ENCODE measurements at regions not wholly inside any gene's neighbourhood (a gene's known extent, or its start where the extent isn't known, plus 50 kb on each side); places are given as distances from the start of the nearest gene placed in this dataset.

DNA sequence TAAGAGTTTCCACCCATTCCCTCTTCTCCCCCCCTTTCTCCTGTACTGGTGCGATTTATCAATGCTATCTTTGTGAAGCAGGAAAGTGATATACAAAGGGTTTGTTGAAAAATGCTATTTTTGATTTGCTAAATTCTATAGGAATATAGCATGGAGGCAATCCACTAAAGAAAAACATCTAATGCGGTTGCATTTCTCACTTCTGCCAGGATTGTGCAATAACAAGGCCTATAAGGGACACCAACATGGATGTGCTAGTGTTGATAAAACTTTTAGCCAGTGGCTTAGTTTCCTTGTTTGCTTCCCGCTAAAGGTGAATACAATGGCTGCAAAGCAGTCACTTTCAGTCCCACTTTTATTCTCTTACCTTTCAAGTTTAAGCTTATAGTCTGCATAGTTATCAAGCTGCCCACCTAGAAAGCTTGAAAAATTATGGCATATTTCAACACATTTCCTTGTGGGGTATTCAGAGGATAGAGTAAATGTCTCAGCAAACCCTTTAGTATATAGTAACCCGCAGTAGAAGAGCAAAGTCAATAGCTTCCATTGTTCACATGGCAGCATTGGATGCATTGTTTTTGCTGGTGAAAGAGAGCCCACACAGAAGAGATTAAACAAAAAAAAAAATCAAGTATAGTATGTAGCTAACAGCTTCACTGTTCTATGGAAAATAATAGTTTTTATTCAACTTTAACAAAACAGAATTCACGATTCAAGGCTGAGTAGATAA lies 674.6 kb upstream of the SEMA6A start:
- H3K27ac ChIP-seq: no peak overlapping the region
- TF ChIP-seq POLR2A (IDR thresholded peaks at IDR 0.05): no peak
- no peak overlapping the region for H3K4me3 ChIP-seq (replicated peaks in 1 of 3)
- 79 to 81% methylated on average over 5 of the region's 5 CpGs for WGBS, 2 donors
- H3K4me1 ChIP-seq: no peaks in the 10 kb centered on the region
- no peaks in the 10 kb centered on the region for H3K9me3 ChIP-seq
- DNase-seq: no peak
- H3K36me3 ChIP-seq: no peaks in the 10 kb centered on the region
- H3K27me3 ChIP-seq: no peaks in the 10 kb centered on the region
- intact Hi-C loops (cut with DNase I): no loop called here

DNA sequence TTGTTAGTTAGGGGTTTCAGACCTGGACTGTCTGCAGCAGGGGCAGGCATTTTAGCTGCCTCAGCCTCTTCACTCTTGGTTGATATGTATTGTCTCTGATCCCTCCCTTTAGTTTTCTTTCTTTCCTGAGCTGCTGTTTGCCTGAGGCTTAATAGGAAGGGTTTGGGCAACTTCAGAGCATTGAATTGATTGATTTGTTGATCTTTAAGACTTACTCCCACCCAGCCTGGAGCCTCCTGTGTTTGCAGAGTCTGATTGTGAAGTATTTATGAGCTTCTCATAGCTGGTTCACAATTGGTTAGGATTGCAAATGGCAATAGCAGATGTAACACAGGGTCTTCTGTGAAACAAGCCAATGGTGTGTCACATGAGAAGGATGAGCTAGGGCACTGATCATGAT lies 671.8 kb upstream of the SEMA6A start:
- H3K27me3 ChIP-seq: no peaks in the 10 kb centered on the region
- intact Hi-C loops (cut with DNase I): no loop called here
- H3K4me3 ChIP-seq (replicated peaks in 1 of 3): no peak overlapping the region
- H3K36me3 ChIP-seq: no peaks in the 10 kb centered on the region
- no peak overlapping the region for H3K27ac ChIP-seq
- DNase-seq: no peak
- H3K9me3 ChIP-seq: no peaks in the 10 kb centered on the region
- H3K4me1 ChIP-seq: no peaks in the 10 kb centered on the region
- TF ChIP-seq CTCF (IDR thresholded peaks at IDR 0.05): no peak
- no peak for TF ChIP-seq POLR2A (IDR thresholded peaks at IDR 0.05)

DNA sequence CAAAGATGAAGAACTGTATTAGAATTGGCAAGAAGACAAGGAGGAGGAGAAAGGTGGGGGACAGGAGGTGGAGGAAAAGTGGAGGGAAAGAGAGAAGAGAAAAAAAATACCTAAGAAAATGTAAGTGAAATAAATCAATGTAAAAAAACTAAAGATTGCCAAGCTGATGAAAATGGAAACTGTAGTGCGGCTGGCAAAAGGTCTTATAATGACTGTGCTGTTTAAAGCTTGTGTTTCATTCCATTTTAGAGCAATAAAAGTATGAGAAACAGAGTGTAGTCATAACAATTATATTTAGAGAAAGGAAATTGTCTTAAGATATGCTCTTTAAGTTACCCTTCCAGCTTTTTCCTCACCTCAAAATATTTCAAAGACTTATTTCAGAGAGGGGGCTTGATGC lies 670.5 kb upstream of the SEMA6A start:
- 92 to 93% methylated on average over 1 of the region's 1 CpG for WGBS, 2 donors
- Histone ChIP-seq H3K27ac (no peak overlapping the region), H3K4me1 (no peaks in the 10 kb centered on the region), H3K4me3 (replicated peaks in 1 of 3) (no peak overlapping the region), H3K36me3 (no peaks in the 10 kb centered on the region), H3K9me3 (no peaks in the 10 kb centered on the region), H3K27me3 (no peaks in the 10 kb centered on the region)
- DNase-seq: no peak
- intact Hi-C loops (cut with DNase I): no loop called here
- TF ChIP-seq CTCF (IDR thresholded peaks at IDR 0.05) (no peak), POLR2A (IDR thresholded peaks at IDR 0.05) (no peak)

DNA sequence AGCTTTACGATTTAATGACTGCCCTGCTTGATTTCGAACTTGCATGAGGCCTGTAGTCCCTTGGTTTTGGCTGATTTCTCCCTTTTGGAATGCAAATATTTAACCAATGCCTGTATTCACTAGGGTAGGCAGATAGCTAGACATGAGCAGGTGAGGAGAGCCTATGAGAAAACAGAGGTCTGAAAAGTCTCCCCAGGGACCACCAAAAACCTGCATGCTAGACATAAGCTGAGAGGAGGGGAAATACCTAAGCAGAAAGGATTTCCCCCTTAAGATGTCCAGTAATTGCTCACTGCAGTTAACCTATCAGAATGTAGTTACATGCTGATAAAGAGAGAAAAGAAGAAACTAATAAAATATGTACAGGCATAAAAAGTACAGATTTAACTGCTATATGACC lies 667.4 kb upstream of the SEMA6A start:
- intact Hi-C loops (cut with DNase I): no loop called here
- H3K4me3 ChIP-seq (replicated peaks in 1 of 3): no peak overlapping the region
- DNase-seq: no peak

DNA sequence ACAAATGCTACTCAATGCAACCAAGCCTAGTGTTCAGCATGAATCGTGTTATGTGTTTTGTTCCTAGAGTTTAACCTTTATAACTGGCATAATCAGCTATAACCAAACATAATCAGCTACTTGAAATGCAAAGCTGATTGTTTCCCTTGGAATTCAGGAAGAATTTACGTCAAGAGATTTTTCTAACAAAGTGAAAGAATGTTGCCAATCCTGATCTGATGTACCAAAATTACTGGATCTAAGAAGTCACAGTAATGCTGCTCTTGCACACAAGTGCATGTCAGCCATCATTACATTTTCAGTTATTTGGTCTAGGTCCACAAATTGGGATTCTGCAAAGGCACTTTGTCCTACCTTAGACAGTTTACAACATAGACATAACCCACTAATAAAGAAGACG lies 662.3 kb upstream of the SEMA6A start:
- Histone ChIP-seq H3K9me3 (no peaks in the 10 kb centered on the region), H3K27me3 (no peaks in the 10 kb centered on the region), H3K27ac (no peak overlapping the region), H3K4me1 (no peaks in the 10 kb centered on the region), H3K4me3 (replicated peaks in 1 of 3) (no peak overlapping the region), H3K36me3 (no peaks in the 10 kb centered on the region)
- TF ChIP-seq CTCF (IDR thresholded peaks at IDR 0.05) (no peak), POLR2A (IDR thresholded peaks at IDR 0.05) (no peak)
- DNase-seq: no peak
- intact Hi-C loops (cut with DNase I): no loop called here
- 78 to 82% methylated on average over 3 of the region's 3 CpGs for WGBS, 2 donors

More for the DNA sequence above, 667.4 kb upstream of the SEMA6A start:
- Histone ChIP-seq H3K9me3 (no peaks in the 10 kb centered on the region), H3K4me1 (no peaks in the 10 kb centered on the region), H3K27ac (no peak overlapping the region), H3K36me3 (no peaks in the 10 kb centered on the region), H3K27me3 (no peaks in the 10 kb centered on the region)
- WGBS, 2 donors: 50 to 86% methylated on average over 2 of the region's 2 CpGs
- TF ChIP-seq POLR2A (IDR thresholded peaks at IDR 0.05): no peak
- no peak for TF ChIP-seq CTCF (IDR thresholded peaks at IDR 0.05)

Data from thyroid gland (tissue), 4 donors.